SK-N-SH (cell line): ENCODE measurements at regions not wholly inside any gene's neighbourhood (a gene's known extent, or its start where the extent isn't known, plus 50 kb on each side); places are given as distances from the start of the nearest gene placed in this dataset.

Experiments used
- CTCF ChIP-seq: fragments of 200-600 bp; sonication (generic); IDR thresholded peaks from 2 replicates; pipeline ENCODE4 v1.6.1; 2017; ENCODE audit warnings: antibody characterized with exemption, mild to moderate bottlenecking, moderate library complexity
- MAX ChIP-seq: IDR thresholded peaks from 2 replicates; pipeline ENCODE4 v1.4.0; 2012; ENCODE audit warnings: low read depth
- NFIC ChIP-seq: IDR thresholded peaks from 2 replicates; pipeline ENCODE4 v1.4.0; 2012; ENCODE audit warnings: borderline replicate concordance
- RAD21 ChIP-seq: IDR thresholded peaks from 2 replicates; pipeline ENCODE4 v1.6.1; 2012; ENCODE audit warnings: mild to moderate bottlenecking, low read length
- RFX5 ChIP-seq: IDR thresholded peaks from 2 replicates; pipeline ENCODE4 v1.6.1; 2012; ENCODE audit warnings: mild to moderate bottlenecking, improper control_type of control experiment, low read length
- RXRA ChIP-seq: IDR thresholded peaks from 2 replicates; pipeline ENCODE4 v1.4.0; 2012; ENCODE audit warnings: low read depth, mild to moderate bottlenecking, borderline replicate concordance
- SMC3 ChIP-seq: IDR thresholded peaks from 2 replicates; pipeline ENCODE4 v1.6.1; 2012; ENCODE audit warnings: low read depth, low read length, improper control_type of control experiment
- TEAD4 ChIP-seq: IDR thresholded peaks from 2 replicates; pipeline ENCODE4 v1.4.0; 2012; ENCODE audit warnings: mild to moderate bottlenecking, borderline replicate concordance; ENCODE audit not compliant: insufficient read depth
- USF1 ChIP-seq: IDR thresholded peaks from 2 replicates; pipeline ENCODE4 v1.4.0; 2012; ENCODE audit warnings: low read depth, borderline replicate concordance
- ZBTB33 ChIP-seq: IDR thresholded peaks from 2 replicates; pipeline ENCODE4 v1.4.0; 2012; ENCODE audit warnings: low read depth, borderline replicate concordance
- TF ChIP-seq, protein P1 (sequence below): IDR thresholded peaks from 2 replicates; pipeline ENCODE4 v1.6.1; 2012; ENCODE audit warnings: mild to moderate bottlenecking, low read depth, low read length, moderate library complexity
- TF ChIP-seq, protein P2 (sequence below): IDR thresholded peaks from 2 replicates; pipeline ENCODE4; 2012

DNA sequence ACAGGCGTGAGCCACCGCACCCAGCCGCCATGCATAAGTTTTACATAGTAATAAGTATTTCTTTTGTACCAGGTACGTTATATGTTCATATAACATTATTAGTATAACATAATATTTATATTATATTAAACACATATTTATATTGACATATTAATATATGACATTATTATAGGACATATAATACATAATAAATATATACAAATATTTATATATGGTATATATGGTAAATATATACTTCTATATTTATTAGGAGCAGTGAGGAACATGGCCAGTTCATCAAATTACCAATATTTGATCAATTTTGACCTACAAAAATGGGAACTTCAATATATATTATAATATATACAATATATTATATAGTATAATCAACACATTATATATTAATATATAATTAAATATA, 245.9 kb upstream of the FGGY start:
- no peak for TF ChIP-seq RAD21
- no peak for TF ChIP-seq CTCF
- TF ChIP-seq, protein P1, sequence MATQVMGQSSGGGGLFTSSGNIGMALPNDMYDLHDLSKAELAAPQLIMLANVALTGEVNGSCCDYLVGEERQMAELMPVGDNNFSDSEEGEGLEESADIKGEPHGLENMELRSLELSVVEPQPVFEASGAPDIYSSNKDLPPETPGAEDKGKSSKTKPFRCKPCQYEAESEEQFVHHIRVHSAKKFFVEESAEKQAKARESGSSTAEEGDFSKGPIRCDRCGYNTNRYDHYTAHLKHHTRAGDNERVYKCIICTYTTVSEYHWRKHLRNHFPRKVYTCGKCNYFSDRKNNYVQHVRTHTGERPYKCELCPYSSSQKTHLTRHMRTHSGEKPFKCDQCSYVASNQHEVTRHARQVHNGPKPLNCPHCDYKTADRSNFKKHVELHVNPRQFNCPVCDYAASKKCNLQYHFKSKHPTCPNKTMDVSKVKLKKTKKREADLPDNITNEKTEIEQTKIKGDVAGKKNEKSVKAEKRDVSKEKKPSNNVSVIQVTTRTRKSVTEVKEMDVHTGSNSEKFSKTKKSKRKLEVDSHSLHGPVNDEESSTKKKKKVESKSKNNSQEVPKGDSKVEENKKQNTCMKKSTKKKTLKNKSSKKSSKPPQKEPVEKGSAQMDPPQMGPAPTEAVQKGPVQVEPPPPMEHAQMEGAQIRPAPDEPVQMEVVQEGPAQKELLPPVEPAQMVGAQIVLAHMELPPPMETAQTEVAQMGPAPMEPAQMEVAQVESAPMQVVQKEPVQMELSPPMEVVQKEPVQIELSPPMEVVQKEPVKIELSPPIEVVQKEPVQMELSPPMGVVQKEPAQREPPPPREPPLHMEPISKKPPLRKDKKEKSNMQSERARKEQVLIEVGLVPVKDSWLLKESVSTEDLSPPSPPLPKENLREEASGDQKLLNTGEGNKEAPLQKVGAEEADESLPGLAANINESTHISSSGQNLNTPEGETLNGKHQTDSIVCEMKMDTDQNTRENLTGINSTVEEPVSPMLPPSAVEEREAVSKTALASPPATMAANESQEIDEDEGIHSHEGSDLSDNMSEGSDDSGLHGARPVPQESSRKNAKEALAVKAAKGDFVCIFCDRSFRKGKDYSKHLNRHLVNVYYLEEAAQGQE = no peak
- no peak for TF ChIP-seq RXRA
- no peak for TF ChIP-seq SMC3
- TF ChIP-seq USF1 = no peak
- no peak for TF ChIP-seq ZBTB33
- no peak for TF ChIP-seq RFX5
- no peak for TF ChIP-seq MAX
- TF ChIP-seq, protein P2, sequence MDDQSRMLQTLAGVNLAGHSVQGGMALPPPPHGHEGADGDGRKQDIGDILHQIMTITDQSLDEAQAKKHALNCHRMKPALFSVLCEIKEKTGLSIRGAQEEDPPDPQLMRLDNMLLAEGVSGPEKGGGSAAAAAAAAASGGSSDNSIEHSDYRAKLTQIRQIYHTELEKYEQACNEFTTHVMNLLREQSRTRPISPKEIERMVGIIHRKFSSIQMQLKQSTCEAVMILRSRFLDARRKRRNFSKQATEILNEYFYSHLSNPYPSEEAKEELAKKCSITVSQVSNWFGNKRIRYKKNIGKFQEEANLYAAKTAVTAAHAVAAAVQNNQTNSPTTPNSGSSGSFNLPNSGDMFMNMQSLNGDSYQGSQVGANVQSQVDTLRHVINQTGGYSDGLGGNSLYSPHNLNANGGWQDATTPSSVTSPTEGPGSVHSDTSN = no peak
- no peak for TF ChIP-seq NFIC
- no peak for TF ChIP-seq TEAD4
